Posterior vena cava (tissue), 2 donors: ENCODE measurements at regions not wholly inside any gene's neighbourhood (a gene's known extent, or its start where the extent isn't known, plus 50 kb on each side); places are given as distances from the start of the nearest gene placed in this dataset.
"Not testable (repeated sequence)": the region's sequence is repeated elsewhere in the genome, so short reads cannot be mapped to it uniquely, and the experiment has no call there.

ENCODE experiments used
- DNase-seq: peaks from one replicate; pipeline ENCODE4 v3.0.0-alpha.2; 2020; ENCODE audit warnings: low spot score
- intact Hi-C, 2 donors: fragments of 100-400 bp; cut with DNase I; formaldehyde crosslinking; loops; one replicate each; pipeline versions ENCODE4 v1.14.1 to v1.14.2; 2022 to 2023
- donor health status: DM: yes; HTN: yes; CAD: no.
- donor health status: DM: yes; HTN: yes; CAD: no.

DNA sequence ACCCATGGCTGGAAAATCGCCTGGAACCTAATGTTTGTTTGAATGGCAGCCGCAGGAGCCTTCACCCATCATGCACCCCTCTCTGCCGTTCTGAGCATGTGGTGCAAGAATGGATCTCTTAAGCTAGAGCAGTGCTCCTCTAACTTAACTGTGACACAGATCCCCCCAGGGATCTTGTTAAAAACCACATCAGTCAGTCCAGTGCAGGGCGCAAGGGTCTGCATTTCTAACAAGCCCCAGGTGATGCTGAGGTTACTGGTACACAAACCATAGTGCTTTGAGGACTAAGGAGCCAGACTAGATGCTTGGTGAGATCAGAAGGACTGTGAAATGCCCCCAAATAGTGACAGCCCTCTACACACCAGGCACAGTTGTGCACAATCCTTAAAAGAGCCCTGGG, 87.1 kb upstream of the KCTD1 start:
- intact Hi-C loops = no loop called here
- DNase-seq = no peak

DNA sequence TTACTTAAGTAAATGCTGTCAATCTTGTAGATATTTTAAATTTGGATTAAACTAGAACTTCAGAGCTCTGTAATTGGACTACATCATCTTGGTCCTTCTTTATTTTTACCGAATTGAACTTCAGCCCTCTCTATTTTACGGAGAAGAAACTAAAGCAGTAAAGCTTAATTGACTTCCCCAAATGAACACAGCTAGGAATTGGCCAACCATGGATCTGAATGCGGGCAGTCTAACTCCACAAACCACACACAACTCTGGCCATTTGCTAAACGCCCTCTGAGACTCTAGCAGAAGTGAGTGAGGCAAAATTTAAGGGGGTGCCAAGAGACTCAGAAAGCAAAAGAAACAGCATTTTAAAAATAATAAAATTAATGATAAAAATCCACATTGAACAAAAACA, 86.3 kb upstream of the KCTD1 start:
- no peak for DNase-seq
- intact Hi-C loops = no loop called here

- DNase-seq = no peak
- intact Hi-C loops = no loop called here
These were observed 82.8 kb upstream of the KCTD1 start for GRCh38 chr18:26631135-26631534.

DNA sequence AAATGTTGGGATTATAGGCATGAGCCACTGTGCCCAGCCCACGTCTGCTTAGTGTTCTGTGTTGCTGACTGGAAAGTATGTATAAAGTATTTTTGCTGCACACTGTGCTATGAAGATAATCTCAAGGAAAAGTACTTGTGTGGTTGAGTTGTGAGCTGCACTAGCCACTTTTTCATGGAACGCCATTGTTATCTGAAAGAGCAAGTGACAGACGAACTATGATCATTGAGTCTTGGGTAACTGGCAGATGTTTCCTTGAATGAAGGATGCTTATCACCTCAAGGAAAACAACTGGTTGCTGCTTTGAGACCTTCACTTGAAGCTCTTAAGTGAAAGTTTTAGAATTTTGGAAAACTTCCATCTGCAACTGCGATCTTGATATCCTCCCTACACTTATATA, 82.2 kb upstream of the KCTD1 start:
- DNase-seq = no peak
- intact Hi-C loops = no loop called here

DNA sequence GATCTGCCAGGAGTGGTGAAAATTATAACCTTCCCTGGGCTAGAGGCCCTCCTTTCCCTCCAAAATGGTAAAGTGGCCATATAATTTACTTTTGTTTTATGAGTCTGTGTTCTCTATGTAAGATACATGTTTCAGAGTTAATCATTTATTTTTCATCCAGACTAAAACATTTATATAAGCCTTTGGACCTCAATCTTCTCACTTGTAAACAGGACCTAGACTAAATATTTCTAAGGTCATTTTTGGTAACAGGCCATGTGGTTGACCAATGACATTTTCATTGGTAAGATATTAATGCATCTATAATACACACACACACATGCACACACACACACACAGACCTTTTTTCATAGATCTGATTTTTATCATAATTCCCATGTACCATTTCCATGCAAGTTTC, 79.7 kb upstream of the KCTD1 start:
- no peak for DNase-seq
- intact Hi-C loops = no loop called here

GRCh38 chr18:26624443-26624842, 76.1 kb upstream of the KCTD1 start:
- intact Hi-C loops = no loop called here
- DNase-seq = no peak

GRCh38 chr18:26623314-26623713, 75.0 kb upstream of the KCTD1 start:
- intact Hi-C loops, DNase-seq: not testable (repeated sequence)

- DNase-seq = no peak
- intact Hi-C loops = no loop called here
These were observed 73.0 kb upstream of the KCTD1 start for GRCh38 chr18:26621161-26622026.

GRCh38 chr18:26619350-26619749, 71.0 kb upstream of the KCTD1 start:
- intact Hi-C loops = loop anchor here in 1 of 2 donors (2.0 kb wide), 1 partner anchor 25 kb away; no protein-coding TSS in a partner anchor

GRCh38 chr18:26618135-26618534, 69.8 kb upstream of the KCTD1 start:
- intact Hi-C loops = loop anchor here in 1 of 2 donors (2.0 kb wide), 1 partner anchor 27 kb away; no protein-coding TSS in a partner anchor
- no peak for DNase-seq

More at GRCh38 chr18:26619350-26619749, 71.0 kb upstream of the KCTD1 start:
- no peak for DNase-seq

GRCh38 chr18:26617151-26617554, 68.8 kb upstream of the KCTD1 start:
- DNase-seq = no peak
- intact Hi-C loops = no loop called here

GRCh38 chr18:26614374-26614773, 66.0 kb upstream of the KCTD1 start:
- no peak for DNase-seq
- intact Hi-C loops = no loop called here
